Tibial artery (tissue), 4 donors: ENCODE measurements at regions not wholly inside any gene's neighbourhood (a gene's known extent, or its start where the extent isn't known, plus 50 kb on each side); places are given as distances from the start of the nearest gene placed in this dataset.

Experiments used
- DNase-seq, 2 donors: peaks; one replicate each; pipeline ENCODE4 v3.0.0-alpha.2; 2019
- H3K27ac ChIP-seq, 2 donors: fragments of 200-600 bp; sonication (generic) in 1 of 2; 1 replicate in 1 of 2; 2 replicates in 1 of 2; pipeline ENCODE4 v1.5.1; 2018 to 2019; ENCODE audit warnings: mild to moderate bottlenecking in 1 of 2
- H3K27me3 ChIP-seq, 2 donors: fragments of 200-600 bp; sonication (generic) in 1 of 2; one replicate each; pipeline versions ENCODE4 v1.5.1 to v1.6.0; 2016 to 2019
- H3K36me3 ChIP-seq, 3 donors: fragments of 200-600 bp; sonication (generic) in 2 of 3; one replicate each; pipeline ENCODE4 v1.5.1; 2016 to 2019; ENCODE audit warnings: mild to moderate bottlenecking in 2 of 3
- H3K4me1 ChIP-seq, 4 donors: fragments of 200-600 bp; sonication (generic) in 2 of 4; 1 replicate in 3 of 4; 2 replicates in 1 of 4; pipeline ENCODE4 v1.5.1; 2016 to 2019
- H3K4me3 ChIP-seq, 2 donors: fragments of 200-600 bp; sonication (generic) in 1 of 2; 1 replicate in 1 of 2; 2 replicates in 1 of 2; pipeline ENCODE4 v1.5.1; 2018 to 2019; ENCODE audit warnings: mild to moderate bottlenecking in 2 of 2
- H3K9me3 ChIP-seq, 3 donors: fragments of 200-600 bp; sonication (generic) in 1 of 3; one replicate each; pipeline ENCODE4 v1.5.1; 2016 to 2019
- CTCF ChIP-seq, 2 experiments: fragments of 200-600 bp in 1 of 2; fragments of 450-650 bp in 1 of 2; IDR thresholded peaks; one replicate each; pipeline ENCODE4 v1.5.1; 2017 to 2019; ENCODE audit warnings: antibody characterized with exemption in 2 of 2, mild to moderate bottlenecking in 1 of 2, moderate library complexity in 1 of 2
- intact Hi-C: fragments of 100-400 bp; cut with DNase I; formaldehyde crosslinking; loops from one replicate; pipeline ENCODE4 v1.15.0; 2023; ENCODE audit warnings: low total_unique reads

GRCh38 chr3:132963786-132964185 is 74.4 kb upstream of the TMEM108 start:
- Histone ChIP-seq H3K27ac (no peak overlapping the region), H3K4me1 (no peaks in the 10 kb centered on the region), H3K27me3 (no peaks in the 10 kb centered on the region), H3K9me3 (no peaks in the 10 kb centered on the region), H3K36me3 (no peaks in the 10 kb centered on the region), H3K4me3 (no peak overlapping the region)
- intact Hi-C loops: no loop called here
- DNase-seq: no peak
- TF ChIP-seq CTCF (IDR thresholded peaks at IDR 0.05): no peak

GRCh38 chr3:132961991-132962390 is 76.2 kb upstream of the TMEM108 start:
- Histone ChIP-seq H3K4me1 (no peaks in the 10 kb centered on the region), H3K27ac (no peak overlapping the region)
- intact Hi-C loops: no loop called here

GRCh38 chr3:132953683-132954082 is 84.5 kb upstream of the TMEM108 start:
- H3K27me3 ChIP-seq: no peaks in the 10 kb centered on the region
- no peaks in the 10 kb centered on the region for H3K36me3 ChIP-seq
- no peaks in the 10 kb centered on the region for H3K4me1 ChIP-seq
- intact Hi-C loops: no loop called here
- DNase-seq: no peak
- H3K27ac ChIP-seq: no peak overlapping the region
- no peaks in the 10 kb centered on the region for H3K9me3 ChIP-seq
- H3K4me3 ChIP-seq: no peak overlapping the region
- no peak for TF ChIP-seq CTCF (IDR thresholded peaks at IDR 0.05)

More at GRCh38 chr3:132961991-132962390, 76.2 kb upstream of the TMEM108 start:
- Histone ChIP-seq H3K9me3 (no peaks in the 10 kb centered on the region), H3K27me3 (no peaks in the 10 kb centered on the region), H3K36me3 (no peaks in the 10 kb centered on the region), H3K4me3 (no peak overlapping the region)
- no peak for TF ChIP-seq CTCF (IDR thresholded peaks at IDR 0.05)
- DNase-seq: no peak

GRCh38 chr3:132927896-132928295 is 110.3 kb upstream of the TMEM108 start:
- no peak for DNase-seq
- Histone ChIP-seq H3K4me1 (no peaks in the 10 kb centered on the region), H3K4me3 (no peak overlapping the region), H3K36me3 (no peaks in the 10 kb centered on the region), H3K27me3 (no peaks in the 10 kb centered on the region), H3K27ac (no peak overlapping the region), H3K9me3 (no peaks in the 10 kb centered on the region)
- TF ChIP-seq CTCF (IDR thresholded peaks at IDR 0.05): no peak
- intact Hi-C loops: no loop called here

GRCh38 chr3:132926098-132926497 is 112.1 kb upstream of the TMEM108 start:
- Histone ChIP-seq H3K4me1 (no peaks in the 10 kb centered on the region), H3K27me3 (no peaks in the 10 kb centered on the region), H3K9me3 (no peaks in the 10 kb centered on the region), H3K36me3 (no peaks in the 10 kb centered on the region), H3K4me3 (no peak overlapping the region), H3K27ac (no peak overlapping the region)
- intact Hi-C loops: no loop called here
- TF ChIP-seq CTCF (IDR thresholded peaks at IDR 0.05): no peak
- DNase-seq: no peak

GRCh38 chr3:132925256-132925930 is 112.8 kb upstream of the TMEM108 start:
- no peak overlapping the region for H3K27ac ChIP-seq
- H3K36me3 ChIP-seq: no peaks in the 10 kb centered on the region
- no peak for DNase-seq
- H3K27me3 ChIP-seq: no peaks in the 10 kb centered on the region
- intact Hi-C loops: no loop called here
- TF ChIP-seq CTCF (IDR thresholded peaks at IDR 0.05): no peak
- H3K4me3 ChIP-seq: no peak overlapping the region
- no peaks in the 10 kb centered on the region for H3K4me1 ChIP-seq
- no peaks in the 10 kb centered on the region for H3K9me3 ChIP-seq
